Nephron progenitor cell (in vitro differentiated cells): ENCODE measurements at regions not wholly inside any gene's neighbourhood (a gene's known extent, or its start where the extent isn't known, plus 50 kb on each side); places are given as distances from the start of the nearest gene placed in this dataset.

ENCODE experiments used
- DNase-seq: peaks from one replicate; pipeline ENCODE4 v3.0.0; 2021
- H3K27ac Mint-ChIP-seq: 2 replicates; pipeline ENCODE4 v1.8.0; 2021; ENCODE audit warnings: mild to moderate bottlenecking, moderate library complexity, mixed read lengths
- H3K27me3 Mint-ChIP-seq: 2 replicates; pipeline ENCODE4 v1.8.0; 2021; ENCODE audit warnings: mild to moderate bottlenecking, low read depth, mixed read lengths; ENCODE audit not compliant: poor library complexity
- H3K36me3 Mint-ChIP-seq: 2 replicates; pipeline ENCODE4 v1.8.0; 2021; ENCODE audit warnings: low read depth, mixed read lengths
- H3K4me1 Mint-ChIP-seq: 2 replicates; pipeline ENCODE4 v1.8.0; 2021; ENCODE audit warnings: mixed read lengths
- H3K4me3 Mint-ChIP-seq: 2 replicates; pipeline ENCODE4 v1.8.0; 2021; ENCODE audit warnings: mild to moderate bottlenecking, moderate library complexity, mixed read lengths
- H3K9me3 Mint-ChIP-seq: 2 replicates; pipeline ENCODE4 v1.8.0; 2021; ENCODE audit warnings: mild to moderate bottlenecking, moderate library complexity, mixed read lengths
- TF ChIP-seq, protein P1 (sequence below): fragments of 200-600 bp; sonication (generic); IDR thresholded peaks from 2 replicates; pipeline ENCODE4 v1.5.0; 2021; ENCODE audit warnings: antibody characterized with exemption

DNA sequence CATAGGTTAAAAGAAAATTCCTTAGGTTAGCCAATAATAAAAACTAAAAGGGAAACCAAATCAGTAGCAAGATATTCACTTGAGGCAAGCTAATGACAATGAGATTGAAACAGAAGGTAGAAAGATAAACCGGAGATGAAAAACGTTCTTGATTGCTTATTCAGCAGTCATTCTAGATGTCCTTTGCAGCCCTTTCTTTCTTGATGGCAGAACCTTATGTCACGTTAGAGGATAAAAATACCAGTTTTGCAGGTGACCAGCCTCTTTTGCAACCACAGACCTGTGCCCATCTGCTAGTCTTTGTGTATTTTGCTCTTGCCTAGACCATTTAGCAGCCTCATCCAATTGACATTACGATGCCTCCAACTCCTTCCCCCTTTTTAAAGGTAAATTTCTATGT, 337.8 kb downstream of the DMAC1 start:
- H3K36me3 Mint-ChIP-seq, result no peaks in the 10 kb centered on the region
- no peak for DNase-seq
- H3K27me3 Mint-ChIP-seq, result no peaks in the 10 kb centered on the region
- H3K9me3 Mint-ChIP-seq, result peaks cover 4% of the 10 kb centered on the region
- H3K4me3 Mint-ChIP-seq, result no peak overlapping the region
- TF ChIP-seq, protein P1, sequence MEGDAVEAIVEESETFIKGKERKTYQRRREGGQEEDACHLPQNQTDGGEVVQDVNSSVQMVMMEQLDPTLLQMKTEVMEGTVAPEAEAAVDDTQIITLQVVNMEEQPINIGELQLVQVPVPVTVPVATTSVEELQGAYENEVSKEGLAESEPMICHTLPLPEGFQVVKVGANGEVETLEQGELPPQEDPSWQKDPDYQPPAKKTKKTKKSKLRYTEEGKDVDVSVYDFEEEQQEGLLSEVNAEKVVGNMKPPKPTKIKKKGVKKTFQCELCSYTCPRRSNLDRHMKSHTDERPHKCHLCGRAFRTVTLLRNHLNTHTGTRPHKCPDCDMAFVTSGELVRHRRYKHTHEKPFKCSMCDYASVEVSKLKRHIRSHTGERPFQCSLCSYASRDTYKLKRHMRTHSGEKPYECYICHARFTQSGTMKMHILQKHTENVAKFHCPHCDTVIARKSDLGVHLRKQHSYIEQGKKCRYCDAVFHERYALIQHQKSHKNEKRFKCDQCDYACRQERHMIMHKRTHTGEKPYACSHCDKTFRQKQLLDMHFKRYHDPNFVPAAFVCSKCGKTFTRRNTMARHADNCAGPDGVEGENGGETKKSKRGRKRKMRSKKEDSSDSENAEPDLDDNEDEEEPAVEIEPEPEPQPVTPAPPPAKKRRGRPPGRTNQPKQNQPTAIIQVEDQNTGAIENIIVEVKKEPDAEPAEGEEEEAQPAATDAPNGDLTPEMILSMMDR, result no peak
- peaks cover 4% of the 10 kb centered on the region for H3K4me1 Mint-ChIP-seq
- H3K27ac Mint-ChIP-seq, result no peak overlapping the region

DNA sequence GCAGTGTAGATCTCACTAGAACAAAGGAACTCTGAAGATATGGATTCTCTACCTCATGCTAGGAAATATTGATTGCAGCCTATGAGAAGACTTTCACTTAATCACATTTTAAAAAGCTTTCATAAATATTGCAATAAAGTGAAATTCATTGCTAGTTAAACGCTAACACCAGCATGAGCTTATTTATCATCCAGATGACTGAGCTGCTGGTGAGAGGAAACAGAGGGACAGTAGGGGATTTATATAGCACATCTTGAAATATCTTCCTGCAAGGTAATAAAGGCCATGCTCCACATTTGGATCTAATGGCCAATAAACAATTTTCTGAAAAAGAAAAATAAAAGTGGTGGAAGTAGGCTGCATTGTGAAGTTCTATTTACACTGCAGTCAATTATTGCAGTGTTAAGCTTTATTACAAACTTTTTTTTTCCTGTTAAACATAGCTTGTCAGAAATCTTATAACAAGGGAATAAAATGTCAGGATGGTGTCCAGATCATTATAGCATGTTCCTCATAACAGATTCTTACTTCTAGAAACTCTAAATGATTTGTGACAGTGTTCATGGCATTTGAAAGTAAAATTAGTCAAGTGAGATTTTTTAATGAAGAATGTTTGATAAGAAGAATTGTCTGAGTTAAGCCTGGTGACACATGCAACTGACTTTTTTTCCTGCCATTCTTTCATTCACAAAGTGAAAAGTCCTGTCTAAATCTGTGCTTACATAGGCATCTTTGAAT, 342.6 kb downstream of the DMAC1 start:
- Mint-ChIP-seq H3K4me1 (peaks cover 28% of the 10 kb centered on the region), H3K9me3 (peaks cover 4% of the 10 kb centered on the region), H3K4me3 (no peak overlapping the region), H3K27ac (no peak overlapping the region), H3K36me3 (no peaks in the 10 kb centered on the region), H3K27me3 (no peaks in the 10 kb centered on the region)
- TF ChIP-seq, protein P1, result no peak
- no peak for DNase-seq

DNA sequence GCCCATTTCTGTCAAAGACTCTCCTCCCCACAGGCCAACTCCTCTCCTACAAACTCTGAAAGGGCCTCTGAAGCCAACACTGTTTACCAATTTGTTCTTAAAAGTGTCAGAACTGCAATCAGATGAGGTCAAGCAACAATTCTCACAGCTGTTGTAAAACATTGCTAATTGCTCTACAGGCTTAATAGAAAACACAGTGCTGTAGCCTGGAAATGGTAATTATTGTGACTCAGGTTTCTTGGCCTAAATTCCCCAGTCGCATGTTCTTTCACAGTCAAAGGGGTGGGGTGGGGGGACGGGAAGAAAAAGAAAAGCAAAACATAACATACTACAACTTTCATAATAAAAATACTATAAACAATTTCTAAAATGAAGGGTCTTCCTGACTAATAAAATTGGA, 343.2 kb downstream of the DMAC1 start:
- peaks cover 4% of the 10 kb centered on the region for H3K9me3 Mint-ChIP-seq
- H3K27me3 Mint-ChIP-seq, result no peaks in the 10 kb centered on the region
- no peak overlapping the region for H3K4me3 Mint-ChIP-seq
- peaks cover 28% of the 10 kb centered on the region for H3K4me1 Mint-ChIP-seq
- no peak for DNase-seq
- TF ChIP-seq, protein P1, result no peak
- H3K27ac Mint-ChIP-seq, result peak overlapping the region; percentile 70
- H3K36me3 Mint-ChIP-seq, result no peaks in the 10 kb centered on the region

DNA sequence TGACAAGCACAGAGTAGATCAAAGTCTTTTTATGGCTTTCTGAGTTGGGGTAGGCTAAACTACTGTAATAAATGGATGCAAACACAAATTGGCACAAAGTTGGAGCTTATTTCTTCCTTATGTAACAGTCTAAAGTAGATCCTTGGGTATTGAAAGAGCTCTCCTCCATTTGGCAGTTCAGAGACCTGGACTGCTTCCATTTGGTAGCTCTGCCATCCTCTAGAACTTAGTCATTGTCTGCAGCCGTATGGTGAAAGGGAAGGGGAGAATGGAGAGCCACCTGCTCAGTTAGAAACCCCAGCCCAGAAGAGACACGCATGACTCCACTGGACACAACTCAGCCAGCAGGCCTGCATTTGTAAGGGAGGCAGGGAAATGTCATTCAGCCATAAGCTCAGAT, 345.0 kb downstream of the DMAC1 start:
- H3K36me3 Mint-ChIP-seq, result no peaks in the 10 kb centered on the region
- DNase-seq, result no peak
- H3K4me3 Mint-ChIP-seq, result no peak overlapping the region
- no peaks in the 10 kb centered on the region for H3K27me3 Mint-ChIP-seq
- TF ChIP-seq, protein P1, result no peak
- H3K27ac Mint-ChIP-seq, result no peak overlapping the region
- peaks cover 28% of the 10 kb centered on the region for H3K4me1 Mint-ChIP-seq
- H3K9me3 Mint-ChIP-seq, result peaks cover 4% of the 10 kb centered on the region

DNA sequence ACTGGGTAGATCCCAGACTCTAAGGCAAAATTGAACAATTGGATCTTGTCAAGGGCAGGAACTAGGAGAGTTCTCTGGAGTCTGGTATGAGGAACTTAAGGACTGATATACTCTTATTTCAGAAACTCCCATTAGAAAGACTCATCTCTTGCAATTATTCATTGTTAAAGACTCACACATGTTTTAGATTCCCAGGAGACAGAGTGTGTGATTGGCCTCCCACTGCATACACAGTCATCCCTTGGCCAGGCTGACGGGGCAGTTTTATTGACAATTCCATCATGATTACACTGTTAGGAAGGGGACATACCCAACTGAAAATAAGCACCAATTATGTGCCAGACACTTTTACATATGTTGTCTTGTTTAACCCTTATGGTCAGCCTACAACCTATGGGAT, 347.2 kb downstream of the DMAC1 start:
- Mint-ChIP-seq H3K4me1 (peaks cover 28% of the 10 kb centered on the region), H3K4me3 (no peak overlapping the region), H3K27me3 (peaks cover 4% of the 10 kb centered on the region), H3K27ac (no peak overlapping the region), H3K9me3 (peaks cover 5% of the 10 kb centered on the region), H3K36me3 (no peaks in the 10 kb centered on the region)
- no peak for DNase-seq
- TF ChIP-seq, protein P1, result no peak

DNA sequence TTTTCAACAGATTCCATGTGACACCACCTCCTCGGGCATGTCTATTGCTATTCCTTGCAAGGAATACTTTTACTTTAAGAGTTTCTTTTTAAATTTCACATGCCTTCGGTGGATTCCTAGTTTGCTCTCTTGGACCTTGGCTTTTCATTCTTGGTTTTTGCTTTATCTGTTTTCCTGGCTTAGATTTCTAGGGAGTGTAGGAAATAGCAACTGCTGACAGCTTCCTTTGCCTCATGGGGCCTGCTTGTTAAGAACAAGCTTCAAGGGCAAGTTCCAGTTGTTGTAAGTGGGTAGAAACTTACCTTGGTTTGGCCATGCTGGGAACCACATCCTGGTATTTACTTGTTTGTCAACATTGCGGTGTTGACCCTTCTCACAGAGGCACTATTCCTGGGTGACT, 348.5 kb downstream of the DMAC1 start:
- Mint-ChIP-seq H3K36me3 (no peaks in the 10 kb centered on the region), H3K4me1 (peaks cover 17% of the 10 kb centered on the region), H3K27me3 (peaks cover 4% of the 10 kb centered on the region), H3K9me3 (peaks cover 8% of the 10 kb centered on the region), H3K4me3 (no peak overlapping the region), H3K27ac (no peak overlapping the region)
- TF ChIP-seq, protein P1, result no peak
- DNase-seq, result no peak
